Inflammatory macrophage treated with lipopolysaccharide for 4 hours (primary cell): ENCODE measurements at regions not wholly inside any gene's neighbourhood (a gene's known extent, or its start where the extent isn't known, plus 50 kb on each side); places are given as distances from the start of the nearest gene placed in this dataset.
A peak's percentile ranks its signal among the peaks of the same experiment; 100 is the strongest.

Experiments
- DNase-seq: peaks from one replicate; pipeline ENCODE4 v3.0.0-alpha.2; 2020

DNA sequence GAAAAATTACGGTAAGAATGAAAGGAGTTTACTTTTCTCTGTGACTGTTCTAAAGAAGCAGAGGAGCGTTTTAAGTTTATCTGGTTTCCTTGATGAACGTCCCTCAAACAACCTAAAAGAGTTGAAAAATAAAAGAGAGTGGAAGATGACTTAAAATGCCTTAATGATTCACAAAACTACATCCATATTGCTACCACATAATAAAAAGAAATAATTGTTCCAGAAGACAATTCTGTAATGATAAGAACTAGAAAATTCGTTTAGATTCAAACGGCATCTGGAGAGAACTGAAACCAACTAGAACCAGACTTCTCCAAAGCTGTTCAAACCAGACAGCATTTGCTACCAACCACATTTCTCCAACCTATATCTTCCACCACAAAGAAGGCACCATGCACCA is 68.1 kb downstream of the TEKT4 start:
- no peak for DNase-seq

DNA sequence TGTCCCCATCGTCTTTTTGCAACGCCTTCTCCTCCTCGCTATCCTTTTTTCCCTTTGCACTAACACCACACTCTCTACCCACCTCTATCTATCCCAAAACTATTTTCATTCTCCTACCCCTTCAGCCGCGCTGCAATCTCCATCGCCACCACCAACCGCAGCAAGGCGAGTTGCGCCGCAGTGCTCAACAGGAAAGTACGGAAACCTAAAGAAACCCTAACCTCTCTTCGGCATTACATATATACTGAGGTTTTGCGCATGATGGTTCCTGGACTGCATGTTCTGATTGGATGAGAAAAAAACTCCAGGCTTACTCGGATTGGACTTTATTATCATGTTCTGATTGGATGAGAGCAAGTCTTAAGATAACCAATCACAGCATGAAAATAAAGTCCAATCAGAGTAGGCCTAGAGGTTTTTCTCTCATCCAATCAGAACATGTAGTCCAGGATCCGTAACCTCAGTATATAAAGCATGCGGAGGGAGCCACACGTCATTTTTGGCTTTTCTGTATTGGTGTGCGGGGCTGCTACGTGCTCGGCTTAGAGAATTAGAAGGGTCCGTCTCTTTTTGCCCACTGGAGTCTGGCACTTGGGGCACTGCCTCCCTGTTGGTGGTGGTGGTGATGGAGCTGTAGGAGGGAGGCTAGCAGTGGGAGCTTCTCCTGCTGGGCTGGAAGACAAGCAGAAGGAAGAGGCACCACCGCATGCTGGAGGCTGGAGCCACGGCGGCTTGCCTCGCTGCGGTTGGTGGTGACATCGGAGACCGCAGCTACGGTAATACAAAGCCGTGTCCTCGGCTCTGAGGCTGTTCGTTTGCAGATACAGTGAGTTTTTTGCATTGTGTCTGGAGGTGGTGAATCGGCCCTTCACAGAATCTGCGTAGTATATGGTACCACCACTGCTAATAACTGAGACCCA is 76.1 kb downstream of the TEKT4 start:
- no peak for DNase-seq

DNA sequence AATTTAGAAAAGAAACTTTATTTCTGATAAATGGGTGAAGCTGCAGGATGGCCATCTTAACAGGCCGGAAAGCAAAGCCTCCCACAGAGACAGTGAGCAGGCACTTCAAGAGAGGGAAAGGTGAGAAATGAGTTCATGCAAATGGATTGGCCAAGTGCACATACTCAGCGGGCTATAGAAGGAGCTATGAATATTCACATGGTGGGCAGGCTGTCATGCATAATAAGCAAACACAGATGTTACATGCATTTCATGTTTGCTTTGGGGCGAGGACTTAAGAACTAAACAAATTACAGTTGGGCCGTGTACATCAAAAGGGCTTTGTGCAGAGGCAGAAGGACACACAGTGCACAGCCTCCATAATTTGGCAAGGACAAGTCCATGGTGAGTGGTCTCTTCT is 69.8 kb upstream of the MAL start:
- no peak for DNase-seq

DNA sequence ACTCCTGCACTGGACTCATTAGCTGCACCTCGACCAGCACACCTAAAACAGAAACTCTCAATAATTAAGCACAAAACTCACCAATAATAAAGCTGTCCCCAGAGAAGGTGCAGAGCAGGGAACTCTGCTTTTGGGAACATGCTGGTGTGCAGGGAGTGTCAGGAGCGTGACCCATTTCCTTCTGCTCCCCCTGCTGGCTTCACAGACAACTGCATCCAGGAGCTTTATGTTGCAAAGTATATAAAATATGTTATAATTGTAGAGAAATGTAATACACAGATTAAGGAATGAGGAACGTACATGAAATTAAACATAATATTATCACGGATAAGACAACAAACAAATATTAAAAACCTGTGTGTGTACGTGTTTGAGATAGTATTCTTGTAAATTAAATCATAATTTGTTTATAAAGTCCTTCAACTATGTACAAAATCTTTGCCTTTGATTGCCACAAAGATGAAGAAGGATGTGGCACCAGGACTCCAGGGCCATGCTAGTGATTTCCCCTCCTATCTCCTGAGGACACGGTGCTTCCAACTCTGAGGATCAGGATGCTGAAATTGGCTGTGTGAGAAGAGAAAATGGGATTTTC is 68.6 kb upstream of the MAL start:
- DNase-seq: peak; percentile 24

DNA sequence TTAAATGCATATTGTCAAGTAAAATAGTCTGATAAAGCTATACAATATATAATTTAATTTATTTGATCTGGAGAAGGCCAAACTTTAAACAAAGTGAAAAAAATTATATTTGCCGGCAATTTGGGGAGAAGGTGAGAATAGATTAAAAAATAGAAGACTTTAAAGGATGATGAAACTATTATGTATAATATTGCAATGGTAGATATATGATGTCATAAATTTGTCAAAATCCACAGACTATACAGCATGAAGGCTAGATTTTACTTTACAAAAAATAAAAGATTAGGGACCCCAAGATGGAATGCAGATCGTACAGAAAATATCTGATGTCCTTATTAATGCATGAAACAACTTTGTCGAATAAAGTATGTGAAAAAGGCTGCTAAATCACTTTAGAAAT is 67.3 kb upstream of the MAL start:
- no peak for DNase-seq

DNA sequence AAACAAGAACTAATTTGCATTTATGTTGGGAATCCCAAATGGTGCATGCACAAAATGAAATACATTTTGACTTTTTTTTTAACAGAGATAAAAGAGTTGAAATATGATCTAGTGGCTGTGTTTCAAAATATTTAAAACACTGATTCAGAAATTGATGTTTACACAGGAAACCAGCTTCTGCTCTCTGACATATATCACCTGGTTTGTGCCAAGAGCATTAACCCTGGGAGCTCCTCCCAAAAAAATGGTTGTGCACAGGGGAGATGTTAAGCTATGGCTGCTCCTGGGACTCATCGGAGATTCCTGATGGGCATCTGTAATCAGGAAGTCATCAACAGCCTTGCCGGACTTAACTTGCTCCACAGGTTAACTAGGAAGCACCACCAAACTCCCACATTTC is 65.2 kb upstream of the MAL start:
- no peak for DNase-seq

DNA sequence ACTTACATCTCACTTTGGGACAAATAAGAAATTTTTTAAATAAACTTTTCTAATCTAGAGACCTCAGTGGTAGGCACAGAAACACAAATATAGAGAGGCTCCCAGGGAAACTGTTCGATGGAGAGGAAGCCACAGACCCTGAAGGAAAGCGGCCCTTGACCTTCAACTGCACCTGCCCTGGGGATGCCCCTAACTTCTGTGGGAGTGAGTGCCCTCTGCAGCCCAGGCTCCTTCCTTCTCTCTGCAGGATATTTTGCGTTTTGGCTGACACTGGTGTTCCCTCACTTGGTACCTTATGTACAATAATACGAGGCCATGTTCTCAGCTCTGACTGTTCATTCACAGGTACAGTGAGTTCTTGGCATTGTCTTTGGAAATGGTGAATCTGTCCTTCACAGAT is 64.8 kb upstream of the MAL start:
- no peak for DNase-seq

DNA sequence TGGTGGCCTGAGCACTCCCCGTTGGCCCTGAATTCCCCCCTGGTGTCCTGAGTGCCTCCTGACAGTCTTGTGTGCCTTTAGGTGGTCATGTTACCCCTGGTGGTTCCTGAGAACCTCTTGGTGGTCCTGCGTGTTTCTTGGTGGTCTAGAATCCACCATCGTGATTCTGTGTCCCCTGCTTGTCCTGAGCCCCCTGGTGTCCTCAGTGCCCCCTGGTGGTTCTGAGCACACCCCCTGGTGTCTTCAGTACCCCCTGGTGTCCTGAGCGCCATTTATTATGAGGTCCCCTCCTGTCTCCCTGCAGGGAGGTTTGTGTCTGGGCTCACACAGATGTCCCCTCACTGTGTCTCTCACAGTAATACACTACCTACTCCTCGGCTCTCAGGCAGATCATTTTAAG is 61.3 kb upstream of the MAL start:
- no peak for DNase-seq

DNA sequence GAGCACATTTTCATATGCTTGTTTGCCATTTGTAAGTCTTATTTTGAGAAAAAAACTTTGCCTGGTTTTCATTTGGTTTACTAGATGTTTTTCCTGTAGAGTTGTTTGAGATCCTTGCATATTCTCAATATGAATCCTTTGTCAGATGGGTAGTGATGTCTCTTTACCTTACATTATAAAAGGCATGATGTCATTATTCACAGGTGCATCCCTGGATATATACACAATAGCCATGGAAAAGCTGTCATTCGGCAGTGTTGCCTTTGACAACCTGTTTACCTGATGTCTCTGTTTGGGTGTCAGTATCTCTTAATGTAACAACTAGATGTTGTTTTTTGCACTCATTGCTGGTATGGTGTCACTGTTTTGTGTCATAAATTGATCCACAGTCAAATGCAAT is 58.8 kb upstream of the MAL start:
- DNase-seq: no peak

DNA sequence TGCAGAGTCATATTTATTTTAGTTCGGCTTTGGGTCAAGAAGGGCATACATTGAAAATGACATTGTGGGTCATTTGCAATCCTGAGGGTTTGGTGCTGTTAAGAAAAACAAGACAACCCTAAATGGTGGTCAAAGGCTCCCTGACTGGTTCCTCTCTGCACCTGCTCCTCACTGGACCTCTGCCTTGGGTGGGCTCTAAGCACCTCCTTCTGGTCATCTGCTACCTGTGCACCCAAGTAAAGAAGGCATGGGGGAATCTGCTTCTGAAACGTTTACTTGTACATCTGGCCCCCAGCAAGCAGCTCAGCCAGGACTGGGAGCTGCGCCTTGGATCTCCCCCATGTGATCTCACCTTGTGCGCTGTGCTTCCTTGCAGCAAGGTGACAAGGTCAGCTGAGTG is 55.2 kb upstream of the MAL start:
- DNase-seq: no peak
